ENCODE measurements at regions not wholly inside any gene's neighbourhood (a gene's known extent, or its start where the extent isn't known, plus 50 kb on each side); places are given as distances from the start of the nearest gene placed in this dataset.

DNA sequence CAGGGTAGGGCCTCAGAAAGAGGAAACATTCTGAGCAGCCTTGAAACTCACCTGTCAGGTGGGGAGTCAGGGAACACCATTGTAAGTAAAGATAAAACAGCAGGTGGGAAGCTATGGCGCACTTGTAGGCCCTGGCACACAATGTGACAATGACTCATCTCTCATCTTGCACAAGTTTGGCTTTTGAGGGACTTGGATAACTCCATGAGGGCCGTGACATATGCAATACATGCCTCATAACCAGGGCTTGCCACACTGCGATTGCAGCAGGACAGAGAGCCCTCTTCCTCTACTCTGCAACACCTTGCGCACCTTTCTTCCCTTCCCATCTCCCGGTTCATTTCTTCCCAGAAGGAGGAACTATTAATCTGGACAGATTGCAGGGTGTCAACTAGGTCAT, 144.9 kb downstream of the CEP120 start:
- TF ChIP-seq, protein P1, sequence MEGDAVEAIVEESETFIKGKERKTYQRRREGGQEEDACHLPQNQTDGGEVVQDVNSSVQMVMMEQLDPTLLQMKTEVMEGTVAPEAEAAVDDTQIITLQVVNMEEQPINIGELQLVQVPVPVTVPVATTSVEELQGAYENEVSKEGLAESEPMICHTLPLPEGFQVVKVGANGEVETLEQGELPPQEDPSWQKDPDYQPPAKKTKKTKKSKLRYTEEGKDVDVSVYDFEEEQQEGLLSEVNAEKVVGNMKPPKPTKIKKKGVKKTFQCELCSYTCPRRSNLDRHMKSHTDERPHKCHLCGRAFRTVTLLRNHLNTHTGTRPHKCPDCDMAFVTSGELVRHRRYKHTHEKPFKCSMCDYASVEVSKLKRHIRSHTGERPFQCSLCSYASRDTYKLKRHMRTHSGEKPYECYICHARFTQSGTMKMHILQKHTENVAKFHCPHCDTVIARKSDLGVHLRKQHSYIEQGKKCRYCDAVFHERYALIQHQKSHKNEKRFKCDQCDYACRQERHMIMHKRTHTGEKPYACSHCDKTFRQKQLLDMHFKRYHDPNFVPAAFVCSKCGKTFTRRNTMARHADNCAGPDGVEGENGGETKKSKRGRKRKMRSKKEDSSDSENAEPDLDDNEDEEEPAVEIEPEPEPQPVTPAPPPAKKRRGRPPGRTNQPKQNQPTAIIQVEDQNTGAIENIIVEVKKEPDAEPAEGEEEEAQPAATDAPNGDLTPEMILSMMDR (IDR thresholded peaks at IDR 0.05; ENCODE audit: insufficient read depth in 1 of 2, low read depth in 1 of 2, low read length in 1 of 2, severe bottlenecking in 1 of 2, unreplicated experiment in 1 of 2), result no peak
- ChIA-PET CTCF (no interaction called here), POLR2A (no interaction called here)
- no peak overlapping the region for H3K4me3 ChIP-seq (ENCODE audit: low read depth, low read length)
- H3K27me3 ChIP-seq (replicated peaks; ENCODE audit: control insufficient read depth, insufficient read depth, low read length), result no peaks in the 10 kb centered on the region
- Mint-ChIP-seq H3K9me3 (ENCODE audit: unreplicated experiment) (no peaks in the 10 kb centered on the region), H3K4me1 (ENCODE audit: low read depth, unreplicated experiment) (no peaks in the 10 kb centered on the region), H3K36me3 (ENCODE audit: insufficient read depth, unreplicated experiment) (no peaks in the 10 kb centered on the region), H3K27ac (ENCODE audit: unreplicated experiment) (no peak overlapping the region), H3K4me3 (ENCODE audit: unreplicated experiment) (no peak overlapping the region), H3K27me3 (ENCODE audit: insufficient read depth, unreplicated experiment) (peaks cover 6% of the 10 kb centered on the region)
- intact Hi-C loops (cut with micrococcal nuclease; ENCODE audit: unreplicated experiment), result no loop called here
- no peaks in the 10 kb centered on the region for H3K9me3 ChIP-seq
- H3K36me3 ChIP-seq (ENCODE audit: control insufficient read depth, insufficient read depth, low read length), result no peaks in the 10 kb centered on the region
- BruUV-seq (replicated peaks), result no TSS peak
- DNase-seq, result no peak
- H3K4me1 ChIP-seq, result no peaks in the 10 kb centered on the region

DNA sequence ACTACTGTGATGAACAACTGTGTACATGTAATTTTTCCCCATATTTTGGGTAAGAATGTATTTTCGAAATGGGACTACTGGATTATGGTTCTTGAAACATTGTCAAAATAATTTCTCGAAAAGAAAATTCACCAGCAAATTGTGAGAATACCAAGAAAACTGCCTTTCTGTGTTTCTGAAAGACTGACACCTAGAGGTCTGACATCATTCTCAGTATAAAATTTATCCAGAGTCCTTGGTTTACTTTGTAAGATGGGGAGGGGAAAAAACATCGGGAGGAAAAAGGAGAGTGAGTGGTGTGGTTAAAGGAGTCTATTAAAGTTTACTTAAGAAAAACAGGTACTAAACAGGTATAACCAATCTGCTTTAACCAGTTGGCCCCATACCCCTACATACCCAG, 149.2 kb downstream of the CEP120 start:
- Histone ChIP-seq H3K27me3 (replicated peaks; ENCODE audit: control insufficient read depth, insufficient read depth, low read length) (no peaks in the 10 kb centered on the region), H3K9me3 (no peaks in the 10 kb centered on the region), H3K4me3 (ENCODE audit: low read depth, low read length) (no peak overlapping the region), H3K4me1 (no peaks in the 10 kb centered on the region), H3K36me3 (ENCODE audit: control insufficient read depth, insufficient read depth, low read length) (no peaks in the 10 kb centered on the region)
- TF ChIP-seq, protein P1 (IDR thresholded peaks at IDR 0.05; ENCODE audit: insufficient read depth in 1 of 2, low read depth in 1 of 2, low read length in 1 of 2, severe bottlenecking in 1 of 2, unreplicated experiment in 1 of 2), result no peak
- Mint-ChIP-seq H3K27ac (ENCODE audit: unreplicated experiment) (no peak overlapping the region), H3K27me3 (ENCODE audit: insufficient read depth, unreplicated experiment) (no peaks in the 10 kb centered on the region), H3K36me3 (ENCODE audit: insufficient read depth, unreplicated experiment) (no peaks in the 10 kb centered on the region), H3K4me1 (ENCODE audit: low read depth, unreplicated experiment) (no peaks in the 10 kb centered on the region), H3K4me3 (ENCODE audit: unreplicated experiment) (no peak overlapping the region), H3K9me3 (ENCODE audit: unreplicated experiment) (no peaks in the 10 kb centered on the region)
- POLR2A ChIA-PET, result no interaction called here
- CTCF ChIA-PET, result no interaction called here
- DNase-seq, result no peak
- intact Hi-C loops (cut with micrococcal nuclease; ENCODE audit: unreplicated experiment), result loop anchor here (5.0 kb wide), 1 partner anchor 377 kb away; no protein-coding TSS in a partner anchor
- BruUV-seq (replicated peaks), result no TSS peak

DNA sequence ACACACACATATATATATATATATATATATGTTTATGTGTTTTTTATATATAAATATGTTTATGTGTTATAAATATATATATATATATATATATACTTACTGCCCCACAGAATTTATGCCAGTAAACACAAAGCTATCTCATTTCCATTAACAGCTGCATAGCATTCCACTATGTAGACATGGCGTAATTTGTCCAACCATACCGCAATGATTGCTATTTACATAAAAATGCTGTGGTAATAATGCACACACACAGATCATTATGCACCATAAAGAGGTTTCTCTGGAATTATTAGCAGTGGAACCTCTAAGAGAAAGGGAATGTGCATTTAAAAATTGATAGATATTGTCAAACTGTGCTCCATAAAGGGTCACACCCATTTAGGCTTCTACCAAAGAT, 150.1 kb downstream of the CEP120 start:
- CTCF ChIA-PET, result no interaction called here

More for the DNA sequence above, 150.1 kb downstream of the CEP120 start:
- Histone ChIP-seq H3K9me3 (no peaks in the 10 kb centered on the region), H3K27me3 (replicated peaks; ENCODE audit: control insufficient read depth, insufficient read depth, low read length) (no peaks in the 10 kb centered on the region), H3K36me3 (ENCODE audit: control insufficient read depth, insufficient read depth, low read length) (no peaks in the 10 kb centered on the region), H3K4me3 (ENCODE audit: low read depth, low read length) (no peak overlapping the region), H3K4me1 (no peaks in the 10 kb centered on the region)
- Mint-ChIP-seq H3K36me3 (ENCODE audit: insufficient read depth, unreplicated experiment) (no peaks in the 10 kb centered on the region), H3K9me3 (ENCODE audit: unreplicated experiment) (no peaks in the 10 kb centered on the region), H3K27ac (ENCODE audit: unreplicated experiment) (no peak overlapping the region), H3K27me3 (ENCODE audit: insufficient read depth, unreplicated experiment) (no peaks in the 10 kb centered on the region), H3K4me3 (ENCODE audit: unreplicated experiment) (no peak overlapping the region), H3K4me1 (ENCODE audit: low read depth, unreplicated experiment) (no peaks in the 10 kb centered on the region)
- intact Hi-C loops (cut with micrococcal nuclease; ENCODE audit: unreplicated experiment), result loop anchor here (5.0 kb wide), 1 partner anchor 376 kb away; no protein-coding TSS in a partner anchor
- TF ChIP-seq, protein P1 (IDR thresholded peaks at IDR 0.05; ENCODE audit: insufficient read depth in 1 of 2, low read depth in 1 of 2, low read length in 1 of 2, severe bottlenecking in 1 of 2, unreplicated experiment in 1 of 2), result no peak
- no TSS peak for BruUV-seq (replicated peaks)
- POLR2A ChIA-PET, result no interaction called here
- DNase-seq, result no peak
